Large intestine (tissue), 3 donors: ENCODE measurements at regions not wholly inside any gene's neighbourhood (a gene's known extent, or its start where the extent isn't known, plus 50 kb on each side); places are given as distances from the start of the nearest gene placed in this dataset.

Experiments
- DNase-seq, 2 donors: peaks; one replicate each; pipeline versions ENCODE4 v3.0.0 to v3.0.0-alpha.2; 2013
- H3K27ac ChIP-seq: one replicate; pipeline ENCODE4 v1.5.1; 2013; ENCODE audit warnings: low read length
- H3K27me3 ChIP-seq: 2 replicates; pipeline ENCODE4 v1.6.1; 2013; ENCODE audit warnings: low read length; ENCODE audit not compliant: control insufficient read depth, insufficient read depth
- H3K36me3 ChIP-seq: 2 replicates; pipeline ENCODE4 v1.6.1; 2013; ENCODE audit warnings: low read length; ENCODE audit not compliant: control insufficient read depth, insufficient read depth
- H3K4me1 ChIP-seq: one replicate; pipeline ENCODE4 v1.6.1; 2013; ENCODE audit warnings: low read length; ENCODE audit not compliant: control insufficient read depth, insufficient read depth
- H3K4me3 ChIP-seq: one replicate; pipeline ENCODE4 v1.5.1; 2013; ENCODE audit warnings: low read length
- H3K9me3 ChIP-seq: one replicate; pipeline ENCODE4 v1.6.1; 2013; ENCODE audit warnings: mild to moderate bottlenecking, low read depth, low read length, moderate library complexity; ENCODE audit not compliant: control insufficient read depth
- WGBS: methylation state at CpG from one replicate; pipeline ENCODE4 v1.1.5; 2013; ENCODE audit warnings: low lambda C conversion rate; ENCODE audit not compliant: insufficient coverage; 5-methylcytosine and 5-hydroxymethylcytosine counted together

DNA sequence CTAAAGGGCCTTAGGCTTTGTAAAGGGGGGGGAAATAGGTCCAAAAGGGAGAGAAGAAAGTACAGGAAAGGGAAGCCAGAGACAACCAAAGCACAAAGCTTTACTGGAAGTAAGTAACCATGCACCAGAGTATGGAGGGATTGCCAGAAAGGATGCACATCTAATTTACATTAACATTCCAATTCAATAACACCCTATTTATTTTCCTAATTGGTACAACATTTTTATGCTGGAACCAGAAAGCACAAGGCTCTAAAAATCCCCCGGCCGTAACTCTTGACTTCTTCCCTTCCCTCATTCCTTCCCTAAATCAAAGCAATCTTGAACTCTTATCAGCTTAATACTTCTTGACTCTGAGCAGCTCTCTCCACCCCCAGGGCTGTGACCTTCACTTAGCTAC lies 400.0 kb upstream of the CELF2 start:
- Histone ChIP-seq H3K27ac (no peak overlapping the region), H3K9me3 (no peaks in the 10 kb centered on the region), H3K36me3 (no peaks in the 10 kb centered on the region), H3K4me1 (no peaks in the 10 kb centered on the region), H3K4me3 (no peak overlapping the region), H3K27me3 (no peaks in the 10 kb centered on the region)
- WGBS = 42% methylated on average over 2 of the region's 2 CpGs
- no peak for DNase-seq

DNA sequence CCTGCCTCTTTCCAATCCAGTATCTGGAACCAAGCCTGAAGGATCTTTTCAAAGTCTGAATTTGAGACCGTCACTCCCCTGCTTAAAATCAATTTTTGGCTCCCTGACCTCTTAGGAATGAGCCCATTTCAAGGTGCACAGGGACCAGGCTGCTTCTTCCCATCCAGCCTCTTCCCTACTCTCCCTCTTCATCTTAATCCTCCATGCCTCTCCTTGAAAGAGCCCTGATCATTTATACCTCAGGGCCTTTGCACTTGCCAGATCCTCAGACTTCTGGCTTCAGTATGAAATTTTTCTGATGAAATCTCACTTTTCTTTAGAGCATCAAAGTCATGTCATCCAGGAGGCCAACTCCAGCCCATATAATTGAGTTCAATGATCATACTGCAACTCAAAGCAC lies 399.5 kb upstream of the CELF2 start:
- H3K27me3 ChIP-seq = no peaks in the 10 kb centered on the region
- no peaks in the 10 kb centered on the region for H3K9me3 ChIP-seq
- H3K4me3 ChIP-seq = no peak overlapping the region
- WGBS = no CpG with 5 or more reads among the region's 1 CpG
- H3K36me3 ChIP-seq = no peaks in the 10 kb centered on the region
- H3K4me1 ChIP-seq = no peaks in the 10 kb centered on the region
- no peak for DNase-seq
- no peak overlapping the region for H3K27ac ChIP-seq

GRCh38 chr10:10623958-10624566 lies 393.6 kb upstream of the CELF2 start:
- H3K9me3 ChIP-seq = no peaks in the 10 kb centered on the region
- H3K4me3 ChIP-seq = no peak overlapping the region
- no peaks in the 10 kb centered on the region for H3K4me1 ChIP-seq
- WGBS = 100% methylated on average over 1 of the region's 6 CpGs
- DNase-seq = no peak
- no peaks in the 10 kb centered on the region for H3K27me3 ChIP-seq
- no peaks in the 10 kb centered on the region for H3K36me3 ChIP-seq
- no peak overlapping the region for H3K27ac ChIP-seq

DNA sequence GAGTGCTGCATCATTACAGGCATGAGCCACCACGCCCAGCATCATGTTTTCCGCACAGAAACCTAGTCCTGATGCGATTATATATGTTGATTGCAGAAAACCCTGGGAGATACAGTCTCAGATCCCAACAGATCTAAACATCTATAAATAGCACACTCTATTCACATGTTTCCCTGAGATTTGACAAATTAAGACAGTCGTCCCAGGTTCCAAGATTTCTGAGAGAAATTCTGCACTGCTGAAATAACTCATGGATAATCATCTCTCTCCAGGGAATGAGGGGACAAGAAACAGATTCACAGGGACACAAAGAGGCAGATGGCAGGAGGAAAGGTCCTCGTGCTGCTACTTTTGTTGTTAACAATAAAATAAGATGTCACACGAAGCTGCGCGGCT lies 393.1 kb upstream of the CELF2 start:
- no peaks in the 10 kb centered on the region for H3K36me3 ChIP-seq
- no peak overlapping the region for H3K4me3 ChIP-seq
- H3K27ac ChIP-seq = no peak overlapping the region
- WGBS = no CpG with 5 or more reads among the region's 8 CpGs
- no peaks in the 10 kb centered on the region for H3K27me3 ChIP-seq
- no peak for DNase-seq
- no peaks in the 10 kb centered on the region for H3K4me1 ChIP-seq
- no peaks in the 10 kb centered on the region for H3K9me3 ChIP-seq

- H3K4me1 ChIP-seq = no peaks in the 10 kb centered on the region
- no peak overlapping the region for H3K4me3 ChIP-seq
- 83% methylated on average over 1 of the region's 6 CpGs for WGBS
Measured at GRCh38 chr10:10625491-10625890, 392.2 kb upstream of the CELF2 start.

DNA sequence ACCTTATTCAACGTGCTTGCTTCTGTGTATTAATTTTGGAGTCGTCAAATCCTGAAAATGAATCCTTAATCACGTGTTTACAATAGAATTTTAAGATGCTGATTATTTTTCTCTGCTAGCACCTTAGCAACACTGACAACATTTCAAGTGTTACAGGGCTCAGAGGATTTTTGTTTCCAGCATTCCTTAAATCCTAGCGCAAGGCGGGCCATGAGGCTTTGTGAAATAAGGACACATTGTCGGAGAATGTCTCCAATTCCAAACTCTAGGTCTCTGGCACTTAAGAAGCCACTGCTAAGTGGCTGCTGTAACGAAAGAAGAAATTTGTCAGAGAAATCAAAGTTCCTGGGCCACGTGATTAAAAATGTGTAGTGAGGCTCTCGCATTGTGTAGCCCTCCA lies 390.9 kb upstream of the CELF2 start:
- Histone ChIP-seq H3K36me3 (no peaks in the 10 kb centered on the region), H3K9me3 (no peaks in the 10 kb centered on the region), H3K27ac (no peak overlapping the region), H3K4me3 (no peak overlapping the region), H3K27me3 (no peaks in the 10 kb centered on the region), H3K4me1 (no peaks in the 10 kb centered on the region)
- no peak for DNase-seq
- WGBS = 93% methylated on average over 2 of the region's 9 CpGs

More at GRCh38 chr10:10625491-10625890, 392.2 kb upstream of the CELF2 start:
- Histone ChIP-seq H3K9me3 (no peaks in the 10 kb centered on the region), H3K36me3 (no peaks in the 10 kb centered on the region), H3K27me3 (no peaks in the 10 kb centered on the region), H3K27ac (no peak overlapping the region)
- DNase-seq = no peak

GRCh38 chr10:10627414-10627813 lies 390.3 kb upstream of the CELF2 start:
- Histone ChIP-seq H3K4me3 (no peak overlapping the region), H3K9me3 (no peaks in the 10 kb centered on the region), H3K27ac (no peak overlapping the region), H3K4me1 (no peaks in the 10 kb centered on the region), H3K36me3 (no peaks in the 10 kb centered on the region), H3K27me3 (no peaks in the 10 kb centered on the region)
- no CpG with 5 or more reads among the region's 1 CpG for WGBS
- DNase-seq = no peak

- H3K4me3 ChIP-seq = no peak overlapping the region
Measured at GRCh38 chr10:10629512-10629911, 388.2 kb upstream of the CELF2 start.

DNA sequence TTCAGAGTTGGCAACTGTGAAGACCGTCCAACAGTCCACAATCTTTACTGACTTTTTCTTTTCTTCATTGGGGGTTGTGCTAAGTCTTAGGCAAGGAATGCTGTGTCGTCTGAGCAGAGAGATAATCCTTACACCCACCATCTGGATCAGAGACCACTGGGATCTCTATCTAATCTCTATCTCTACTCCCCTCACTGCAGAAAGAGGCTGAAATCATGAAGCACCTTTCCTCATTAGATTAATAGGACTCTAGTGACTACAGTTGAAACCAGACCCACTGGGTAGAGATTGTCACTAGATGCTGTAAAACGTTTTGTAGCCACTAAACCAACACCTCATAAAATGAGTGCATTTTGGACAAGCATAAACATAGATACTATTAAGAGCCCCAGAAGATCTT lies 387.4 kb upstream of the CELF2 start:
- WGBS = 38% methylated on average over 1 of the region's 3 CpGs
- no peaks in the 10 kb centered on the region for H3K36me3 ChIP-seq
- H3K27ac ChIP-seq = no peak overlapping the region
- no peak overlapping the region for H3K4me3 ChIP-seq
- H3K4me1 ChIP-seq = no peaks in the 10 kb centered on the region
- H3K9me3 ChIP-seq = no peaks in the 10 kb centered on the region
- no peaks in the 10 kb centered on the region for H3K27me3 ChIP-seq
- no peak for DNase-seq

More at GRCh38 chr10:10629512-10629911, 388.2 kb upstream of the CELF2 start:
- no CpG with 5 or more reads among the region's 3 CpGs for WGBS
- Histone ChIP-seq H3K36me3 (no peaks in the 10 kb centered on the region), H3K9me3 (no peaks in the 10 kb centered on the region), H3K27me3 (no peaks in the 10 kb centered on the region), H3K4me1 (no peaks in the 10 kb centered on the region), H3K27ac (no peak overlapping the region)
- DNase-seq = no peak

GRCh38 chr10:10630782-10631181 lies 386.9 kb upstream of the CELF2 start:
- Histone ChIP-seq H3K4me1 (no peaks in the 10 kb centered on the region), H3K27ac (no peak overlapping the region), H3K9me3 (no peaks in the 10 kb centered on the region), H3K27me3 (no peaks in the 10 kb centered on the region), H3K36me3 (no peaks in the 10 kb centered on the region), H3K4me3 (no peak overlapping the region)
- no CpG with 5 or more reads among the region's 4 CpGs for WGBS
- DNase-seq = no peak

GRCh38 chr10:10642189-10642588 lies 375.5 kb upstream of the CELF2 start:
- H3K36me3 ChIP-seq = no peaks in the 10 kb centered on the region
- H3K27me3 ChIP-seq = no peaks in the 10 kb centered on the region
- H3K4me3 ChIP-seq = no peak overlapping the region
- no CpG with 5 or more reads among the region's 1 CpG for WGBS
- H3K4me1 ChIP-seq = no peaks in the 10 kb centered on the region
- DNase-seq = no peak
- H3K27ac ChIP-seq = no peak overlapping the region
- no peaks in the 10 kb centered on the region for H3K9me3 ChIP-seq
